UCSD-AML1 (cell line): ENCODE measurements at regions not wholly inside any gene's neighbourhood (a gene's known extent, or its start where the extent isn't known, plus 50 kb on each side); places are given as distances from the start of the nearest gene placed in this dataset.

Experiments
- DNase-seq: peaks from one replicate; lab custom pipeline; 2025; ENCODE audit not compliant: unreplicated experiment; lab: John Stamatoyannopoulos, UW

- no peak for DNase-seq
Measured at GRCh38 chr6:9496837-9497236, 918.0 kb downstream of the TFAP2A start.

- DNase-seq = no peak
Measured at GRCh38 chr6:9494864-9495263, 920.0 kb downstream of the TFAP2A start.

- no peak for DNase-seq
Measured at GRCh38 chr6:9492790-9493189, 922.1 kb downstream of the TFAP2A start.

GRCh38 chr6:9487128-9487527, 927.7 kb downstream of the TFAP2A start:
- no peak for DNase-seq

GRCh38 chr6:9485992-9486391, 928.9 kb downstream of the TFAP2A start:
- DNase-seq = no peak

GRCh38 chr6:9484686-9485085, 930.2 kb downstream of the TFAP2A start:
- no peak for DNase-seq

GRCh38 chr6:9484091-9484490, 930.8 kb downstream of the TFAP2A start:
- no peak for DNase-seq

GRCh38 chr6:9482030-9482738, 932.7 kb downstream of the TFAP2A start:
- DNase-seq = no peak

GRCh38 chr6:9481292-9482029, 933.4 kb downstream of the TFAP2A start:
- DNase-seq = no peak

GRCh38 chr6:9468277-9468676, 946.6 kb downstream of the TFAP2A start:
- DNase-seq = no peak

GRCh38 chr6:9467741-9468140, 947.1 kb downstream of the TFAP2A start:
- DNase-seq = no peak

GRCh38 chr6:9464583-9464982, 950.3 kb downstream of the TFAP2A start:
- DNase-seq = no peak

- no peak for DNase-seq
Measured at GRCh38 chr6:9463311-9463710, 951.6 kb downstream of the TFAP2A start.

GRCh38 chr6:9461188-9461587, 953.7 kb downstream of the TFAP2A start:
- DNase-seq = no peak

GRCh38 chr6:9458424-9458823, 956.5 kb downstream of the TFAP2A start:
- DNase-seq = no peak

- no peak for DNase-seq
Measured at GRCh38 chr6:9455864-9456658, 958.8 kb downstream of the TFAP2A start.

- DNase-seq = no peak
Measured at GRCh38 chr6:9439621-9440330, 975.1 kb downstream of the TFAP2A start.

- no peak for DNase-seq
Measured at GRCh38 chr6:9437836-9438235, 977.0 kb downstream of the TFAP2A start.

GRCh38 chr6:9435281-9435680, 979.6 kb downstream of the TFAP2A start:
- DNase-seq = no peak

- no peak for DNase-seq
Measured at GRCh38 chr6:9431945-9432344, 982.9 kb downstream of the TFAP2A start.
